Colonic mucosa (tissue), 4 donors: ENCODE measurements at regions not wholly inside any gene's neighbourhood (a gene's known extent, or its start where the extent isn't known, plus 50 kb on each side); places are given as distances from the start of the nearest gene placed in this dataset.
A peak's percentile ranks its signal among the peaks of the same experiment; 100 is the strongest.
"Not testable (repeated sequence)": the region's sequence is repeated elsewhere in the genome, so short reads cannot be mapped to it uniquely, and the experiment has no call there.

Source experiments
- DNase-seq: peaks from one replicate; pipeline ENCODE4 v3.0.0-alpha.2; 2020
- H3K27ac ChIP-seq: fragments of 200-600 bp; one replicate; pipeline ENCODE4 v1.8.0; 2021
- H3K27me3 ChIP-seq: fragments of 200-600 bp; one replicate; pipeline ENCODE4 v1.8.0; 2021
- H3K36me3 ChIP-seq: fragments of 200-600 bp; one replicate; pipeline ENCODE4 v1.8.0; 2021
- H3K4me1 ChIP-seq: fragments of 200-600 bp; one replicate; pipeline ENCODE4 v1.8.0; 2021; ENCODE audit warnings: mild to moderate bottlenecking
- H3K4me3 ChIP-seq: fragments of 200-600 bp; one replicate; pipeline ENCODE4 v1.8.0; 2021
- H3K9ac ChIP-seq, 2 donors: one replicate each; pipeline ENCODE4 v1.7.0; 2013; ENCODE audit warnings: control low read depth in 2 of 2, low read depth in 2 of 2, low read length in 2 of 2
- H3K9me3 ChIP-seq: fragments of 200-600 bp; one replicate; pipeline ENCODE4 v1.8.0; 2021
- CTCF ChIP-seq: fragments of 200-600 bp; IDR thresholded peaks from one replicate; pipeline ENCODE4 v1.8.0; 2022; ENCODE audit warnings: antibody characterized with exemption, mild to moderate bottlenecking
- intact Hi-C: fragments of 100-400 bp; cut with DNase I; formaldehyde crosslinking; loops from one replicate; pipeline ENCODE4 v1.14.1; 2022
- donor health status: healthy.
- donor health status: DM: no; HTN: no; CAD: no.
- donor health status: DM: no; HTN: no; CAD: no.

- H3K4me3 ChIP-seq, H3K9me3 ChIP-seq, H3K4me1 ChIP-seq, H3K9ac ChIP-seq, H3K27ac ChIP-seq, H3K36me3 ChIP-seq, H3K27me3 ChIP-seq: not testable (repeated sequence)
- intact Hi-C loops: loop anchor here (5.0 kb wide), 1 partner anchor 213 kb away; no protein-coding TSS in a partner anchor
- peak; percentile 22 for DNase-seq
Observed at GRCh38 chr5:102154791-102155605, 141.1 kb downstream of the SLCO4C1 start.

- no peak overlapping the region for H3K27ac ChIP-seq
- DNase-seq: no peak
- no peaks in the 10 kb centered on the region for H3K9me3 ChIP-seq
- no peak for TF ChIP-seq CTCF
- H3K9ac ChIP-seq: no peak overlapping the region
- intact Hi-C loops: no loop called here
- no peaks in the 10 kb centered on the region for H3K4me1 ChIP-seq
- H3K36me3 ChIP-seq: no peaks in the 10 kb centered on the region
- H3K27me3 ChIP-seq: no peaks in the 10 kb centered on the region
- H3K4me3 ChIP-seq: no peak overlapping the region
Observed at GRCh38 chr5:102154291-102154690, 141.8 kb downstream of the SLCO4C1 start.

- H3K36me3 ChIP-seq: no peaks in the 10 kb centered on the region
- no peaks in the 10 kb centered on the region for H3K27me3 ChIP-seq
- peak; percentile 35 for TF ChIP-seq CTCF
- no peaks in the 10 kb centered on the region for H3K9me3 ChIP-seq
- intact Hi-C loops: no loop called here
- H3K27ac ChIP-seq: peak overlapping the region; percentile 48
- DNase-seq: peak; percentile 24
- H3K9ac ChIP-seq: no peak overlapping the region
- no peak overlapping the region for H3K4me3 ChIP-seq
- H3K4me1 ChIP-seq: no peaks in the 10 kb centered on the region
Observed at GRCh38 chr5:102153003-102153759, 142.9 kb downstream of the SLCO4C1 start.

- intact Hi-C loops: no loop called here
- no peak overlapping the region for H3K9ac ChIP-seq
- H3K4me1 ChIP-seq: no peaks in the 10 kb centered on the region
- DNase-seq: no peak
- H3K27ac ChIP-seq: no peak overlapping the region
- H3K4me3 ChIP-seq: no peak overlapping the region
- no peak for TF ChIP-seq CTCF
- H3K36me3 ChIP-seq: no peaks in the 10 kb centered on the region
- H3K9me3 ChIP-seq: no peaks in the 10 kb centered on the region
- no peaks in the 10 kb centered on the region for H3K27me3 ChIP-seq
Observed at GRCh38 chr5:102139029-102139428, 157.1 kb downstream of the SLCO4C1 start.

- no peak overlapping the region for H3K9ac ChIP-seq
- intact Hi-C loops: no loop called here
- no peak overlapping the region for H3K4me3 ChIP-seq
- no peaks in the 10 kb centered on the region for H3K4me1 ChIP-seq
- H3K27me3 ChIP-seq: no peaks in the 10 kb centered on the region
- no peaks in the 10 kb centered on the region for H3K36me3 ChIP-seq
- no peak for TF ChIP-seq CTCF
- H3K9me3 ChIP-seq: no peaks in the 10 kb centered on the region
- DNase-seq: peak; percentile 36
- no peak overlapping the region for H3K27ac ChIP-seq
Observed at GRCh38 chr5:102138243-102138653, 157.8 kb downstream of the SLCO4C1 start.

GRCh38 chr5:102130890-102131289 is 165.2 kb downstream of the SLCO4C1 start:
- H3K27ac ChIP-seq: no peak overlapping the region
- no peaks in the 10 kb centered on the region for H3K9me3 ChIP-seq
- H3K9ac ChIP-seq: no peak overlapping the region
- intact Hi-C loops: no loop called here
- no peak for TF ChIP-seq CTCF
- no peaks in the 10 kb centered on the region for H3K36me3 ChIP-seq
- H3K4me1 ChIP-seq: no peaks in the 10 kb centered on the region
- no peak for DNase-seq
- no peak overlapping the region for H3K4me3 ChIP-seq
- H3K27me3 ChIP-seq: no peaks in the 10 kb centered on the region
